Omental fat pad (tissue), 3 donors: ENCODE measurements at regions not wholly inside any gene's neighbourhood (a gene's known extent, or its start where the extent isn't known, plus 50 kb on each side); places are given as distances from the start of the nearest gene placed in this dataset.
"Not testable (repeated sequence)": the region's sequence is repeated elsewhere in the genome, so short reads cannot be mapped to it uniquely, and the experiment has no call there.

Experiments used
- ATAC-seq: fragments of 150-250 bp; one replicate; pipeline ENCODE4 v1.9.1; 2016; ENCODE audit warnings: mild to moderate bottlenecking, moderate library complexity; ENCODE audit not compliant: low FRiP score
- DNase-seq: peaks from one replicate; pipeline ENCODE4 v3.0.0-alpha.2; 2019; ENCODE audit warnings: low spot score
- CTCF ChIP-seq, 3 donors: fragments of 450-650 bp; IDR thresholded peaks; one replicate each; pipeline ENCODE4 v1.5.1; 2016 to 2017; ENCODE audit warnings: antibody characterized with exemption in 3 of 3, mild to moderate bottlenecking in 3 of 3, moderate library complexity in 2 of 3

GRCh38 chr6:86756640-86757229 is 180.6 kb upstream of the HTR1E start:
- DNase-seq = no peak
- ATAC-seq = no peak
- no peak for TF ChIP-seq CTCF (IDR thresholded peaks at IDR 0.05)

- no peak for DNase-seq
- ATAC-seq = no peak
- TF ChIP-seq CTCF (IDR thresholded peaks at IDR 0.05) = no peak
Observed at GRCh38 chr6:86744048-86744447, 193.3 kb upstream of the HTR1E start.

GRCh38 chr6:86738078-86738477 is 199.2 kb upstream of the HTR1E start:
- DNase-seq (no peak), ATAC-seq (no peak)
- no peak for TF ChIP-seq CTCF (IDR thresholded peaks at IDR 0.05)

- ATAC-seq, DNase-seq: not testable (repeated sequence)
Observed at GRCh38 chr6:86731631-86732030, 205.7 kb upstream of the HTR1E start.

- DNase-seq, ATAC-seq: not testable (repeated sequence)
Observed at GRCh38 chr6:86730772-86731171, 206.6 kb upstream of the HTR1E start.

GRCh38 chr6:86730216-86730615 is 207.1 kb upstream of the HTR1E start:
- DNase-seq = no peak
- no peak for ATAC-seq
- TF ChIP-seq CTCF (IDR thresholded peaks at IDR 0.05) = no peak

- no peak for TF ChIP-seq CTCF (IDR thresholded peaks at IDR 0.05)
- no peak for DNase-seq
- no peak for ATAC-seq
Observed at GRCh38 chr6:86728976-86729375, 208.4 kb upstream of the HTR1E start.

- ATAC-seq (no peak), DNase-seq (no peak)
- no peak for TF ChIP-seq CTCF (IDR thresholded peaks at IDR 0.05)
Observed at GRCh38 chr6:86724695-86725094, 212.6 kb upstream of the HTR1E start.
